ENCODE measurements at regions not wholly inside any gene's neighbourhood (a gene's known extent, or its start where the extent isn't known, plus 50 kb on each side); places are given as distances from the start of the nearest gene placed in this dataset.

GRCh38 chr3:158912621-158913020 lies 110.8 kb downstream of the MFSD1 start:
- no peak for TF ChIP-seq CTCF (conservative IDR thresholded peaks at IDR 0.05; ENCODE audit: low read depth, low read length)
- no peak for DNase-seq (ENCODE audit: low read depth)
- H3K4me3 ChIP-seq (ENCODE audit: low read length), result no peak overlapping the region

GRCh38 chr3:158916111-158916510 lies 114.3 kb downstream of the MFSD1 start:
- no peak for DNase-seq (ENCODE audit: low read depth)
- no peak for TF ChIP-seq CTCF (conservative IDR thresholded peaks at IDR 0.05; ENCODE audit: low read depth, low read length)
- no peak overlapping the region for H3K4me3 ChIP-seq (ENCODE audit: low read length)

- DNase-seq (ENCODE audit: low read depth), result peak; percentile 41
- no peak overlapping the region for H3K4me3 ChIP-seq (ENCODE audit: low read length)
- TF ChIP-seq CTCF (conservative IDR thresholded peaks at IDR 0.05; ENCODE audit: low read depth, low read length), result peak; percentile 92
Observed at GRCh38 chr3:158918008-158918407, 116.2 kb downstream of the MFSD1 start.

GRCh38 chr3:158918451-158918850 lies 116.6 kb downstream of the MFSD1 start:
- H3K4me3 ChIP-seq (ENCODE audit: low read length), result no peak overlapping the region
- no peak for DNase-seq (ENCODE audit: low read depth)
- TF ChIP-seq CTCF (conservative IDR thresholded peaks at IDR 0.05; ENCODE audit: low read depth, low read length), result no peak

- no peak for DNase-seq (ENCODE audit: low read depth)
- H3K4me3 ChIP-seq (ENCODE audit: low read length), result no peak overlapping the region
- TF ChIP-seq CTCF (conservative IDR thresholded peaks at IDR 0.05; ENCODE audit: low read depth, low read length), result no peak
Observed at GRCh38 chr3:158920371-158920770, 118.5 kb downstream of the MFSD1 start.

GRCh38 chr3:158925021-158925420 lies 123.2 kb downstream of the MFSD1 start:
- no peak for TF ChIP-seq CTCF (conservative IDR thresholded peaks at IDR 0.05; ENCODE audit: low read depth, low read length)
- DNase-seq (ENCODE audit: low read depth), result no peak
- H3K4me3 ChIP-seq (ENCODE audit: low read length), result no peak overlapping the region

GRCh38 chr3:158925828-158926494 lies 124.1 kb downstream of the MFSD1 start:
- no peak for TF ChIP-seq CTCF (conservative IDR thresholded peaks at IDR 0.05; ENCODE audit: low read depth, low read length)

More at GRCh38 chr3:158925828-158926494, 124.1 kb downstream of the MFSD1 start:
- H3K4me3 ChIP-seq (ENCODE audit: low read length), result no peak overlapping the region
- DNase-seq (ENCODE audit: low read depth), result no peak
